Nephron (organoid): ENCODE measurements at regions not wholly inside any gene's neighbourhood (a gene's known extent, or its start where the extent isn't known, plus 50 kb on each side); places are given as distances from the start of the nearest gene placed in this dataset.
A peak's percentile ranks its signal among the peaks of the same experiment; 100 is the strongest.

Source experiments
- H3K27ac Mint-ChIP-seq, 3 experiments: 2 replicates each; pipeline ENCODE4 v1.8.0; 2020; ENCODE audit warnings: mixed read lengths in 3 of 3, mild to moderate bottlenecking in 2 of 3, moderate library complexity in 1 of 3
- H3K27me3 Mint-ChIP-seq: 2 replicates; pipeline ENCODE4 v1.8.0; 2021; ENCODE audit warnings: low read depth, mild to moderate bottlenecking, moderate library complexity, mixed read lengths
- H3K36me3 Mint-ChIP-seq: 2 replicates; pipeline ENCODE4 v1.8.0; 2020; ENCODE audit warnings: low read depth, mixed read lengths
- H3K4me1 Mint-ChIP-seq: 2 replicates; pipeline ENCODE4 v1.8.0; 2020; ENCODE audit warnings: mixed read lengths
- H3K4me3 Mint-ChIP-seq, 3 experiments: 2 replicates each; pipeline ENCODE4 v1.8.0; 2020; ENCODE audit warnings: mild to moderate bottlenecking in 3 of 3, mixed read lengths in 3 of 3, moderate library complexity in 2 of 3
- H3K9me3 Mint-ChIP-seq: 2 replicates; pipeline ENCODE4 v1.8.0; 2020; ENCODE audit warnings: mixed read lengths
- TF ChIP-seq, protein P1 (sequence below), 3 experiments: fragments of 200-600 bp; sonication (generic); IDR thresholded peaks; one replicate each; pipeline ENCODE4 v1.5.0; 2021; ENCODE audit warnings: antibody characterized with exemption in 3 of 3; ENCODE audit not compliant: unreplicated experiment in 3 of 3

DNA sequence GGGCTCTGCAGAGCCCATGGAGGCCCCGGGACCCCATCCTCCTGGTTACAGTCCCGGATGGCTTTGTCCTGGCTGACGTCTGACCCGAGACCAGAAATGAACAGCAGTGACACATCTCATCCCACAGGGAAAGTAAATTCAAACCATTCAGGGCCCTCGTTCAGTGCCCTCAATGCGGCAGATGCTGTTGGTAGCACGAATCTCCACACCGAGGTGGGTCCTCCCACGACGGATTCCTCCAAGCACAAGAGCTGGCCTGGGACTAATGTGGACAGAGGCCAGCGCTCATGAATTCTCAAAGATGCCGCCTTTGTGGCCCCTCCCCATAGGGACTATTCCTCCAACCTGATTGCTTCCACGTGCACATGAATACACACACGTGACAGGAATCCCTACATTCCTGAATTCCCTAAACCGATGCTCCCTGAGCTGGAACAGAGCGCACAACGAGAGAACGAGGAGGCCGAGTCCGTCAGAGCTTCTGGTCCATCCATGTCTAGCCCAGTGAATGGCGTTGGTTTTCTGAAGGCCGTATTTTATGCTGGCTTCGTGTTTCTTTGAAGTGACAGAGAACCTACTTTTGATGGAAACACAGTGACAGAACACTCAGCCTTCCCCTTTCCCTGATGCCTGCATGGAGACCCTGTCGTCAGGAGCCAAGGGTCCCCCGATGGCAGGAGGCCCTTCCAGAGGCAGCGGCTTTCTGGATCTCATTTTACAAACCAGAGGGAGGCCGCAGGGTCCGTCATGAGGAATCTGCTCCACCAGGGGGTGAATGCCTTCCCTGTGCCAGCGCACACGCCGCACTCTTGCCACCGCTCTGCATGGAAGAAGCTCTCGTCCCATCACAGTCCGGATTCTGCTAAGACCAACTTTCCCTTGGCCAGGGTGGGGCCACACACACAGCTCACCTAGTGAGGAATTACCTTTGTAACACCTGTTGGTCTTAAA is 64.3 kb upstream of the SNTG2 start:
- TF ChIP-seq, protein P1, sequence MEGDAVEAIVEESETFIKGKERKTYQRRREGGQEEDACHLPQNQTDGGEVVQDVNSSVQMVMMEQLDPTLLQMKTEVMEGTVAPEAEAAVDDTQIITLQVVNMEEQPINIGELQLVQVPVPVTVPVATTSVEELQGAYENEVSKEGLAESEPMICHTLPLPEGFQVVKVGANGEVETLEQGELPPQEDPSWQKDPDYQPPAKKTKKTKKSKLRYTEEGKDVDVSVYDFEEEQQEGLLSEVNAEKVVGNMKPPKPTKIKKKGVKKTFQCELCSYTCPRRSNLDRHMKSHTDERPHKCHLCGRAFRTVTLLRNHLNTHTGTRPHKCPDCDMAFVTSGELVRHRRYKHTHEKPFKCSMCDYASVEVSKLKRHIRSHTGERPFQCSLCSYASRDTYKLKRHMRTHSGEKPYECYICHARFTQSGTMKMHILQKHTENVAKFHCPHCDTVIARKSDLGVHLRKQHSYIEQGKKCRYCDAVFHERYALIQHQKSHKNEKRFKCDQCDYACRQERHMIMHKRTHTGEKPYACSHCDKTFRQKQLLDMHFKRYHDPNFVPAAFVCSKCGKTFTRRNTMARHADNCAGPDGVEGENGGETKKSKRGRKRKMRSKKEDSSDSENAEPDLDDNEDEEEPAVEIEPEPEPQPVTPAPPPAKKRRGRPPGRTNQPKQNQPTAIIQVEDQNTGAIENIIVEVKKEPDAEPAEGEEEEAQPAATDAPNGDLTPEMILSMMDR (IDR thresholded peaks at IDR 0.05; ENCODE audit: unreplicated experiment in 3 of 3): no peak
- Mint-ChIP-seq H3K27me3 (peaks cover 45% of the 10 kb centered on the region), H3K4me1 (peaks cover 32% of the 10 kb centered on the region), H3K36me3 (no peaks in the 10 kb centered on the region), H3K9me3 (peaks cover 3% of the 10 kb centered on the region), H3K27ac (no peak overlapping the region), H3K4me3 (no peak overlapping the region)

DNA sequence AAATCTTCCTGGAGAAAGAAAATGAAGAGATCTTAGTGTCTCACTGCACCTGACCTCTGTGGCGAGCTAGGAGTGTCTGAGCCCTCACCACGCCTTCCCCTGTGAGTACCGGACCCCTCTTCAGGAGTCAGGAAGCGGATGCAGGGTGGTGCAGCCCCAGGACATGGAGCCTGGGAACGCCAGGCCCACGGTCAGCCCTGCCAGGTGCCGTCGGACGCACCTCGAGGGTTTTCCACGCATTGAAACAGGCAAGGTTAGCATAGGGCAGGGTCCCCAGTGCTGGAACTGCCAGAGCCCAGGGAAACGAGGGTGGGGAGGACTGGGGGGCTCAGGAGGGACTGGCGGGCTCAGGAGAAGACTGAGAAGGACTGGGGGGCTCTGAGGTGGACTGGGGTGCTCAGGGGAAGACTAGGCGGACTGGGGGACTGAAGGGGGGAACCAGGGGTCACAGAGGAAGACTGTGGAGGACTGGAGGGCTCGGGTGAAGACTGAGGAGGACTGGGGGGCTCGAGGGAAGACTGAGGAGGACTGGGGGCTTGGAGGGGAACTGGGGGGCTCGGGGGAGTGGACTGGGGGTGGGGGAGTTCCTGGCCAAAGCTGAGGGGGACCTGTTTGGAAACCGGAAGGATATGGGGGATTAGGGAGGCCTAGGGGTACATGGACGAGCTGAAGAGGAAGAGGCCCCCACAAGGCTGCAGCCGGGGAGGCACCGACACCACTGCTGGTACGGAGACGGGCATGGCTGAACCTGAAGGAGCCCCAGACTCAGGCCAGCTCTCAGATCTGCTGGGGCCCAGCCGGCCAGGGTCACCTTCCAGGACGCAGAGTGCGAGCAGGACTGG is 65.2 kb upstream of the SNTG2 start:
- Mint-ChIP-seq H3K27me3 (peaks cover 48% of the 10 kb centered on the region), H3K36me3 (no peaks in the 10 kb centered on the region), H3K4me3 (no peak overlapping the region), H3K9me3 (peaks cover 3% of the 10 kb centered on the region), H3K27ac (peak overlapping the region in 1 of 3 experiments; percentile 7), H3K4me1 (peaks cover 36% of the 10 kb centered on the region)
- TF ChIP-seq, protein P1 (IDR thresholded peaks at IDR 0.05; ENCODE audit: unreplicated experiment in 3 of 3): no peak

DNA sequence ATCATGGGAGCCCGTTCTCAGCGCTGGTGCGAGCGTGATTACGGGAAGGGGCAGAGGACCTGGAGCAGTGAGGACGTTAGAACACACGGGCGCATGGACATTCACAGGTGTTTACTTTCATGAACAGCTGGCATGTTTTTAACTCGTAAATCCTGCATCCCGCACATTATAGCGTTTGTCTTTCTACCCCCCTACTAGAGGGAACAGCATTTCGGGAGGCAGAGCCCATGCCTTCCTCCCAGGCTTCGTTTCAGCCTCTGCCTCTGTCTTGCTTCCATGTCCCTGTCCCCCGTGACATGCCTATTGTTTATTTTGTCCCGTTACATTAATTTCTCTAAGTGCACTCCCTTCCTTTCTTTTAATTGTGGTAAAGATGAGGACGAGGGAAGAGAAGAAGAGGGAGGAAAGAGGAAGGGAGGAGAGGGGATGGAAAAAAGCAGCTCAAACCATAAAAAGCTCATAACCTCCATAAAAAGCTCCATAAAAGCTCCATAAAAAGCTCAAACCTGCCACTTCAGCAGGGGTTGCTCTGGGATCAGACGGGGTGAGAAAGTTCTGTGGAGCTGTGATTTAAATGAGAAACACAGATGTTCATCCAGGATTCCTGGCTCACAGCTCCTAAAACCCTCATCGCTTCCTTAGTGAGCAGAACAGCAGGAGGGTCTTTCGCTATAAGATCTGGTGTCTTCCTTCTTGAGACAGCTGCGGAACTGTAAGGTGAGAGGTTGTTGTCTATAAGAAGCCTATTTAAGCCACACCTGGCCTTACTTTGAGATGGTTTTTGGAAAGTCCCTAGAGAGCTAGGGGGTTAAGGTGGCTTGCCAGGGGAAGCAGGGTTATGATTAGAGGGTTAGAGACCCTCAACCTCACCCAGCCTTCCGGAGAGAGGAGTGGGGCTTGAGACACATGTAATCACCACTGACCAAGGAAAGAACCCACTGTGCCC is 66.6 kb upstream of the SNTG2 start:
- TF ChIP-seq, protein P1 (IDR thresholded peaks at IDR 0.05; ENCODE audit: unreplicated experiment in 3 of 3): no peak
- H3K9me3 Mint-ChIP-seq: peaks cover 3% of the 10 kb centered on the region
- H3K4me3 Mint-ChIP-seq: peak overlapping the region; percentile 2 to 8 (median 7)
- no peaks in the 10 kb centered on the region for H3K36me3 Mint-ChIP-seq
- H3K4me1 Mint-ChIP-seq: peaks cover 36% of the 10 kb centered on the region
- peak overlapping the region in 1 of 3 experiments; percentile 53 for H3K27ac Mint-ChIP-seq
- peaks cover 48% of the 10 kb centered on the region for H3K27me3 Mint-ChIP-seq

DNA sequence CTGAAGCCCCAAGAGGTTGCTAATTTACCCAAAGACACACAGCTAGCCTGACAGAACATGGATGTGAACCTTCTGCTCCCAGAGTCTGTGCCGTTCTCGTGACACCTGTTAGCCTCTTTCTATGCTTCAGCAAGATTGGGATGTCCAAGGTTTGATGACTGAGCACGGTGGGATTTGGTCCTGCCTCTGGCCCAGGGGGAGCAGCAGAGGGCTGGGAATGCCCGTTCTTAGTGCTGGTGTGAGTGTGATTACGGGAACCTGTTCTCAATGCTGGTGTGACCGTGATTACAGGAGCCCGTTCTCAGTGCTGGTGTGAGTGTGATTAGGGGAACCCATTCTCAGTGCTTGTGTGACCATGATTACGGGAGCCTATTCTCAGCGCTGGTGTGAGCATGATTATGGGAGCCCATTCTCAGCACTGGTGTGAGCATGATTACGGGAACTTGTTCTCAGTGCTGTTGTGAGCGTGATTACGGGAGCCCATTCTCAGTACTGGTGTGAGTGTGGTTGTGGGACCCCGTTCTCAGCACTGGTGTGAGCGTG is 67.3 kb upstream of the SNTG2 start:
- Mint-ChIP-seq H3K4me3 (no peak overlapping the region), H3K27ac (no peak overlapping the region), H3K27me3 (peaks cover 46% of the 10 kb centered on the region), H3K9me3 (peaks cover 5% of the 10 kb centered on the region), H3K4me1 (peaks cover 36% of the 10 kb centered on the region), H3K36me3 (no peaks in the 10 kb centered on the region)
- TF ChIP-seq, protein P1 (IDR thresholded peaks at IDR 0.05; ENCODE audit: unreplicated experiment in 3 of 3): no peak
